SK-N-SH (cell line): ENCODE measurements at regions not wholly inside any gene's neighbourhood (a gene's known extent, or its start where the extent isn't known, plus 50 kb on each side); places are given as distances from the start of the nearest gene placed in this dataset.
"Not testable (repeated sequence)": the region's sequence is repeated elsewhere in the genome, so short reads cannot be mapped to it uniquely, and the experiment has no call there.

Experiments
- CTCF ChIP-seq: fragments of 200-600 bp; sonication (generic); IDR thresholded peaks from 2 replicates; pipeline ENCODE4 v1.6.1; 2017; ENCODE audit warnings: antibody characterized with exemption, mild to moderate bottlenecking, moderate library complexity
- EP300 ChIP-seq, 2 experiments: IDR thresholded peaks; 2 replicates each; pipeline versions ENCODE4 v1.4.0 to v1.6.1; 2012; ENCODE audit warnings: borderline replicate concordance in 1 of 2, low read depth in 1 of 2, low read length in 1 of 2
- EZH2phosphoT487 ChIP-seq: fragments of 200-600 bp; sonication (generic); IDR thresholded peaks from 2 replicates; pipeline ENCODE4 v1.6.1; 2017; ENCODE audit warnings: low read depth, mixed run types, mild to moderate bottlenecking, antibody characterized with exemption, moderate library complexity, borderline replicate concordance
- MEF2A ChIP-seq: IDR thresholded peaks from 2 replicates; pipeline ENCODE4 v1.4.0; 2012; ENCODE audit warnings: low read depth, borderline replicate concordance
- MXI1 ChIP-seq: IDR thresholded peaks from 2 replicates; pipeline ENCODE4 v1.6.1; 2012; ENCODE audit warnings: mild to moderate bottlenecking, low read depth, low read length, improper control_type of control experiment
- RXRA ChIP-seq: IDR thresholded peaks from 2 replicates; pipeline ENCODE4 v1.4.0; 2012; ENCODE audit warnings: low read depth, mild to moderate bottlenecking, borderline replicate concordance
- SIN3A ChIP-seq: IDR thresholded peaks from 2 replicates; pipeline ENCODE4 v1.6.1; 2012; ENCODE audit warnings: low read depth, mild to moderate bottlenecking, low read length, moderate library complexity, borderline replicate concordance
- TCF12 ChIP-seq: IDR thresholded peaks from 2 replicates; pipeline ENCODE4 v1.4.0; 2012
- YY1 ChIP-seq: IDR thresholded peaks from 2 replicates; pipeline ENCODE4 v1.4.0; 2012; ENCODE audit warnings: low read depth, mild to moderate bottlenecking

DNA sequence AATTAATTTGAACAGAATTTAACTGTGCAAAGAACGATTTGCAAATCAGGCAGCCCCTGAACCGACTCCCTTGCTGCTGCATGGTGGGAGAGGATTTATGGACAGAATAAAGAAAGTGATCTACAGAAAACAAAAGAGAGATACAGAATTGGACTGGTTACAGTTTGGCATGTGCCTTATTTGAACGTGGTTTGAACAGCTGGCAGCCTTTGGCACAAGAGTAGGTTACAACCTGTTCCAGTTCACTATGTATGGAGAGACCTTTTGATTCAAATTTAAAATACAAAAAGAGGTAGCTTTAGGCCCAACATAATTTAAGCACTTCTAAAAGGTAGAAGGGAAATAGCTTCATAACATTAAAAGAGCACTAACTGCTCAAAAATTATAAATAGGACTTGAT lies 90.8 kb upstream of the IGFBPL1 start:
- TF ChIP-seq YY1; CTCF; EP300 (IDR thresholded peaks at IDR 0.05; ENCODE audit: borderline replicate concordance in 1 of 2, low read depth in 1 of 2, low read length in 1 of 2); TCF12; SIN3A; MEF2A; RXRA; MXI1; EZH2phosphoT487: not testable (repeated sequence)
